H1 (cell line): ENCODE measurements at regions not wholly inside any gene's neighbourhood (a gene's known extent, or its start where the extent isn't known, plus 50 kb on each side); places are given as distances from the start of the nearest gene placed in this dataset.

Experiments used
- CEBPB ChIP-seq: IDR thresholded peaks from 2 replicates; pipeline ENCODE4 v1.6.1; 2012; ENCODE audit warnings: low read depth, low read length
- CHD1 ChIP-seq: IDR thresholded peaks from 2 replicates; pipeline ENCODE4 v1.6.1; 2012; ENCODE audit warnings: low read depth, low read length, improper control_type of control experiment
- KDM5A ChIP-seq: fragments of 200-600 bp; IDR thresholded peaks from 2 replicates; pipeline ENCODE4 v1.7.1; 2012; ENCODE audit warnings: mild to moderate bottlenecking, low read length, inconsistent platforms, mixed read lengths
- POLR2A ChIP-seq, 2 experiments: IDR thresholded peaks; 1 replicate in 1 of 2; 2 replicates in 1 of 2; pipeline ENCODE4 v1.6.1; 2011; ENCODE audit warnings: low read depth in 2 of 2, low read length in 2 of 2, mild to moderate bottlenecking in 2 of 2; ENCODE audit errors: control extremely low read depth in 1 of 2
- SIN3A ChIP-seq, 2 experiments: IDR thresholded peaks in 1 of 2; conservative IDR thresholded peaks in 1 of 2; 2 replicates each; pipeline ENCODE4 v1.6.1; 2011 to 2012; ENCODE audit warnings: low read length in 2 of 2, improper control_type of control experiment in 1 of 2, low read depth in 1 of 2, mild to moderate bottlenecking in 1 of 2
- TF ChIP-seq, protein P1 (sequence below): fragments of 300-600 bp; sonication (generic); IDR thresholded peaks from 2 replicates; pipeline ENCODE4 v1.7.1; 2012; ENCODE audit warnings: low read length, moderate library complexity, mild to moderate bottlenecking, inconsistent platforms; ENCODE audit not compliant: insufficient replicate concordance

DNA sequence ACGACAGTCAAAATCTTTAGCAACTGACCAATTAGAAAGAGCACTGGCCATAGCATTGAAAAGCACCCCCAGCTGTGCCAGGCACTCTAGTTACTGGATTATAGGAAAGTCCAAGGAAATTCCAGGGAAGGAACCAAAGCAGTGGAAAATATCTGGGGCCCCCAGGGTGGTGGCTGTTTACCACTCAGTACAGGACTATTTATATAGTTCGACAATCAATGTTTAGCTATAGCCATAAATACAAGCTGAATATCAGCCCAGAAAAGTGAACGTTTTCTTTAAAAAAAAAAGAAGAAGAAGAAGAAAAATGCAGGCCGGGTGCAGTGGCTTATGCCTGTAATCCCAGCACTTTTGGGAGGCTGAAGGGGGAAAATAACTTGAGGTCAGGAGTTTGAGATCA lies 55.2 kb upstream of the UBAC2 start (continued):
- TF ChIP-seq, protein P1, sequence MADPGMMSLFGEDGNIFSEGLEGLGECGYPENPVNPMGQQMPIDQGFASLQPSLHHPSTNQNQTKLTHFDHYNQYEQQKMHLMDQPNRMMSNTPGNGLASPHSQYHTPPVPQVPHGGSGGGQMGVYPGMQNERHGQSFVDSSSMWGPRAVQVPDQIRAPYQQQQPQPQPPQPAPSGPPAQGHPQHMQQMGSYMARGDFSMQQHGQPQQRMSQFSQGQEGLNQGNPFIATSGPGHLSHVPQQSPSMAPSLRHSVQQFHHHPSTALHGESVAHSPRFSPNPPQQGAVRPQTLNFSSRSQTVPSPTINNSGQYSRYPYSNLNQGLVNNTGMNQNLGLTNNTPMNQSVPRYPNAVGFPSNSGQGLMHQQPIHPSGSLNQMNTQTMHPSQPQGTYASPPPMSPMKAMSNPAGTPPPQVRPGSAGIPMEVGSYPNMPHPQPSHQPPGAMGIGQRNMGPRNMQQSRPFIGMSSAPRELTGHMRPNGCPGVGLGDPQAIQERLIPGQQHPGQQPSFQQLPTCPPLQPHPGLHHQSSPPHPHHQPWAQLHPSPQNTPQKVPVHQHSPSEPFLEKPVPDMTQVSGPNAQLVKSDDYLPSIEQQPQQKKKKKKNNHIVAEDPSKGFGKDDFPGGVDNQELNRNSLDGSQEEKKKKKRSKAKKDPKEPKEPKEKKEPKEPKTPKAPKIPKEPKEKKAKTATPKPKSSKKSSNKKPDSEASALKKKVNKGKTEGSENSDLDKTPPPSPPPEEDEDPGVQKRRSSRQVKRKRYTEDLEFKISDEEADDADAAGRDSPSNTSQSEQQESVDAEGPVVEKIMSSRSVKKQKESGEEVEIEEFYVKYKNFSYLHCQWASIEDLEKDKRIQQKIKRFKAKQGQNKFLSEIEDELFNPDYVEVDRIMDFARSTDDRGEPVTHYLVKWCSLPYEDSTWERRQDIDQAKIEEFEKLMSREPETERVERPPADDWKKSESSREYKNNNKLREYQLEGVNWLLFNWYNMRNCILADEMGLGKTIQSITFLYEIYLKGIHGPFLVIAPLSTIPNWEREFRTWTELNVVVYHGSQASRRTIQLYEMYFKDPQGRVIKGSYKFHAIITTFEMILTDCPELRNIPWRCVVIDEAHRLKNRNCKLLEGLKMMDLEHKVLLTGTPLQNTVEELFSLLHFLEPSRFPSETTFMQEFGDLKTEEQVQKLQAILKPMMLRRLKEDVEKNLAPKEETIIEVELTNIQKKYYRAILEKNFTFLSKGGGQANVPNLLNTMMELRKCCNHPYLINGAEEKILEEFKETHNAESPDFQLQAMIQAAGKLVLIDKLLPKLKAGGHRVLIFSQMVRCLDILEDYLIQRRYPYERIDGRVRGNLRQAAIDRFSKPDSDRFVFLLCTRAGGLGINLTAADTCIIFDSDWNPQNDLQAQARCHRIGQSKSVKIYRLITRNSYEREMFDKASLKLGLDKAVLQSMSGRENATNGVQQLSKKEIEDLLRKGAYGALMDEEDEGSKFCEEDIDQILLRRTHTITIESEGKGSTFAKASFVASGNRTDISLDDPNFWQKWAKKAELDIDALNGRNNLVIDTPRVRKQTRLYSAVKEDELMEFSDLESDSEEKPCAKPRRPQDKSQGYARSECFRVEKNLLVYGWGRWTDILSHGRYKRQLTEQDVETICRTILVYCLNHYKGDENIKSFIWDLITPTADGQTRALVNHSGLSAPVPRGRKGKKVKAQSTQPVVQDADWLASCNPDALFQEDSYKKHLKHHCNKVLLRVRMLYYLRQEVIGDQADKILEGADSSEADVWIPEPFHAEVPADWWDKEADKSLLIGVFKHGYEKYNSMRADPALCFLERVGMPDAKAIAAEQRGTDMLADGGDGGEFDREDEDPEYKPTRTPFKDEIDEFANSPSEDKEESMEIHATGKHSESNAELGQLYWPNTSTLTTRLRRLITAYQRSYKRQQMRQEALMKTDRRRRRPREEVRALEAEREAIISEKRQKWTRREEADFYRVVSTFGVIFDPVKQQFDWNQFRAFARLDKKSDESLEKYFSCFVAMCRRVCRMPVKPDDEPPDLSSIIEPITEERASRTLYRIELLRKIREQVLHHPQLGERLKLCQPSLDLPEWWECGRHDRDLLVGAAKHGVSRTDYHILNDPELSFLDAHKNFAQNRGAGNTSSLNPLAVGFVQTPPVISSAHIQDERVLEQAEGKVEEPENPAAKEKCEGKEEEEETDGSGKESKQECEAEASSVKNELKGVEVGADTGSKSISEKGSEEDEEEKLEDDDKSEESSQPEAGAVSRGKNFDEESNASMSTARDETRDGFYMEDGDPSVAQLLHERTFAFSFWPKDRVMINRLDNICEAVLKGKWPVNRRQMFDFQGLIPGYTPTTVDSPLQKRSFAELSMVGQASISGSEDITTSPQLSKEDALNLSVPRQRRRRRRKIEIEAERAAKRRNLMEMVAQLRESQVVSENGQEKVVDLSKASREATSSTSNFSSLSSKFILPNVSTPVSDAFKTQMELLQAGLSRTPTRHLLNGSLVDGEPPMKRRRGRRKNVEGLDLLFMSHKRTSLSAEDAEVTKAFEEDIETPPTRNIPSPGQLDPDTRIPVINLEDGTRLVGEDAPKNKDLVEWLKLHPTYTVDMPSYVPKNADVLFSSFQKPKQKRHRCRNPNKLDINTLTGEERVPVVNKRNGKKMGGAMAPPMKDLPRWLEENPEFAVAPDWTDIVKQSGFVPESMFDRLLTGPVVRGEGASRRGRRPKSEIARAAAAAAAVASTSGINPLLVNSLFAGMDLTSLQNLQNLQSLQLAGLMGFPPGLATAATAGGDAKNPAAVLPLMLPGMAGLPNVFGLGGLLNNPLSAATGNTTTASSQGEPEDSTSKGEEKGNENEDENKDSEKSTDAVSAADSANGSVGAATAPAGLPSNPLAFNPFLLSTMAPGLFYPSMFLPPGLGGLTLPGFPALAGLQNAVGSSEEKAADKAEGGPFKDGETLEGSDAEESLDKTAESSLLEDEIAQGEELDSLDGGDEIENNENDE, result no peak
- no peak for TF ChIP-seq CEBPB
- TF ChIP-seq SIN3A (conservative IDR thresholded peaks at IDR 0.05 in 1 of 2, IDR thresholded peaks at IDR 0.05 in 1 of 2; ENCODE audit: low read depth in 1 of 2, low read length in 2 of 2), result no peak
- TF ChIP-seq KDM5A, result no peak
- TF ChIP-seq POLR2A (IDR thresholded peaks at IDR 0.05; ENCODE audit: control extremely low read depth in 1 of 2, low read depth in 2 of 2, low read length in 2 of 2), result no peak
- no peak for TF ChIP-seq CHD1
- TF ChIP-seq, all 59 proteins: peak for 0
